OCI-LY3 (cell line): ENCODE measurements at regions not wholly inside any gene's neighbourhood (a gene's known extent, or its start where the extent isn't known, plus 50 kb on each side); places are given as distances from the start of the nearest gene placed in this dataset.

Experiments
- CTCF ChIP-seq: fragments of 200-600, 300-600 bp; sonication (generic); IDR thresholded peaks from 2 replicates; pipeline ENCODE4 v1.5.1; 2014; ENCODE audit warnings: antibody characterized with exemption, low read length, low read depth
- EZH2phosphoT487 ChIP-seq: fragments of 200-600 bp; shearing (Covaris generic); IDR thresholded peaks from 2 replicates; pipeline ENCODE4 v1.6.1; 2018; ENCODE audit warnings: antibody characterized with exemption, mixed run types, low read depth

- TF ChIP-seq CTCF, result no peak
- no peak for TF ChIP-seq EZH2phosphoT487
Measured at GRCh38 chr16:52713740-52714139, 166.8 kb upstream of the TOX3 start.
